ENCODE measurements at regions not wholly inside any gene's neighbourhood (a gene's known extent, or its start where the extent isn't known, plus 50 kb on each side); places are given as distances from the start of the nearest gene placed in this dataset.

- no peak overlapping the region for H3K4me3 ChIP-seq (ENCODE audit: low read depth, low read length)
- no peak for TF ChIP-seq CTCF (conservative IDR thresholded peaks at IDR 0.05; ENCODE audit: low read depth, low read length)
- DNase-seq (ENCODE audit: low read depth): no peak
These were observed 561.5 kb upstream of the POT1 start for GRCh38 chr7:125491137-125491536.

GRCh38 chr7:125490167-125490566 is 560.5 kb upstream of the POT1 start:
- no peak for DNase-seq (ENCODE audit: low read depth)
- H3K4me3 ChIP-seq (ENCODE audit: low read depth, low read length): no peak overlapping the region
- no peak for TF ChIP-seq CTCF (conservative IDR thresholded peaks at IDR 0.05; ENCODE audit: low read depth, low read length)

GRCh38 chr7:125485223-125485622 is 555.6 kb upstream of the POT1 start:
- no peak for DNase-seq (ENCODE audit: low read depth)
- no peak overlapping the region for H3K4me3 ChIP-seq (ENCODE audit: low read depth, low read length)
- no peak for TF ChIP-seq CTCF (conservative IDR thresholded peaks at IDR 0.05; ENCODE audit: low read depth, low read length)

- no peak for TF ChIP-seq CTCF (conservative IDR thresholded peaks at IDR 0.05; ENCODE audit: low read depth, low read length)
- no peak overlapping the region for H3K4me3 ChIP-seq (ENCODE audit: low read depth, low read length)
- no peak for DNase-seq (ENCODE audit: low read depth)
These were observed 555.1 kb upstream of the POT1 start for GRCh38 chr7:125484755-125485154.

GRCh38 chr7:125481323-125481722 is 551.7 kb upstream of the POT1 start:
- H3K4me3 ChIP-seq (ENCODE audit: low read depth, low read length): no peak overlapping the region
- no peak for DNase-seq (ENCODE audit: low read depth)
- no peak for TF ChIP-seq CTCF (conservative IDR thresholded peaks at IDR 0.05; ENCODE audit: low read depth, low read length)

- H3K4me3 ChIP-seq (ENCODE audit: low read depth, low read length): no peak overlapping the region
- DNase-seq (ENCODE audit: low read depth): no peak
These were observed 551.1 kb upstream of the POT1 start for GRCh38 chr7:125480762-125481161.

GRCh38 chr7:125468855-125469174 is 539.2 kb upstream of the POT1 start:
- no peak for TF ChIP-seq CTCF (conservative IDR thresholded peaks at IDR 0.05; ENCODE audit: low read depth, low read length)
- DNase-seq (ENCODE audit: low read depth): no peak
- no peak overlapping the region for H3K4me3 ChIP-seq (ENCODE audit: low read depth, low read length)

More at GRCh38 chr7:125480762-125481161, 551.1 kb upstream of the POT1 start:
- no peak for TF ChIP-seq CTCF (conservative IDR thresholded peaks at IDR 0.05; ENCODE audit: low read depth, low read length)

Data from choroid plexus epithelial cell (primary cell).